ENCODE measurements at regions not wholly inside any gene's neighbourhood (a gene's known extent, or its start where the extent isn't known, plus 50 kb on each side); places are given as distances from the start of the nearest gene placed in this dataset.

DNA sequence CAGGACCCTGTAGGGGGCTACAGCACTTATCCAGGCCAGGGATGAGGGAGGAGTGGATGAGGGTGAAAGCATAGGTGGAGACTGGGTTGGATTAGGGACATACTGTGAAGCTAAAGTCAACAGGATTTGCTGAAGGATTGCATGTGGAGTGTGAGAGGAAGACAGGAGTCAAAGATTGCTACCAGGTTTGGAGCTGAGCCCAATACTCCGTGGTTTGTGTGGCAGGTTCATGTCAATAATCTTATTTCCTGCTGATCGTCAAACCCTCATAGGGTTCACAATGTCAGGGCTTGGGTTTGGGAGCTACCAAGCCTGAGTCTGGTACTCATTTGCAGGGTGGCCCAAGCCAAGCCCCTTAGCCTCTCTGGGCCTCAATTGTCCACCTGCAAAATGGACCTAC is 77.1 kb upstream of the PLXNC1 start:
- no peak for DNase-seq

- no peak for DNase-seq
Observed at GRCh38 chr12:94073441-94074051, 74.8 kb upstream of the PLXNC1 start.

GRCh38 chr12:94074216-94074979 is 74.0 kb upstream of the PLXNC1 start:
- DNase-seq = no peak

DNA sequence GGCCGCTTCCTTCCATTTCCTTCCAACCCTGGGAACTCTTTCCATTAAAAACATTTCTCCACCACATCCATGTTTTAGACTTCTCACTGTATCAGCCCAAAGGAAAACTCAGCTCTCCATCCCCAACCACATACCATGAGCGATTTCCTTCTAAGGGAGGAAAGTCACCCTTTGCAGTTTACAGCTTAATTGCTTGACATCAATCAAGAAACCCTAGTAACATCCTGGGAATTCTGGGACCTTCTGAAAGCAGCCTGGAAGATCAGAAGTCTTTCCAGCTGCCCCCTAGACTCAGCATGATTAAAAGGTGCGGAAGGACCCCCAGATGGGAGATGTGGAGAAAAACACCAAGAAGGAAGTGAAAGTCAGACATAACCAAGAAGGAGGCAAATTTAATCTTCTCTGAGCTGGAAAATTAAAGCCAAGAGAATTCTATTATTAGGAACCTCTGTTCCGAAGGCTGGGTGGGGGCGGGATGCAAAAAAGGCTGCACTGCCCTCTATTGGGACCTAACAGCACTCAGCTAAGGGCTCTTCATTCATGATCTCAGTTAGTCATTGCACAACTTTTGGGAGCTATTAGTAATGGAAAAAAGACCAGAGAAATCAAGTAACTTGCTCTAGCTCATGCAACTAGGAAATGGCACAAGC is 73.3 kb upstream of the PLXNC1 start:
- DNase-seq = no peak

GRCh38 chr12:94077209-94077608 is 71.2 kb upstream of the PLXNC1 start:
- no peak for DNase-seq

DNA sequence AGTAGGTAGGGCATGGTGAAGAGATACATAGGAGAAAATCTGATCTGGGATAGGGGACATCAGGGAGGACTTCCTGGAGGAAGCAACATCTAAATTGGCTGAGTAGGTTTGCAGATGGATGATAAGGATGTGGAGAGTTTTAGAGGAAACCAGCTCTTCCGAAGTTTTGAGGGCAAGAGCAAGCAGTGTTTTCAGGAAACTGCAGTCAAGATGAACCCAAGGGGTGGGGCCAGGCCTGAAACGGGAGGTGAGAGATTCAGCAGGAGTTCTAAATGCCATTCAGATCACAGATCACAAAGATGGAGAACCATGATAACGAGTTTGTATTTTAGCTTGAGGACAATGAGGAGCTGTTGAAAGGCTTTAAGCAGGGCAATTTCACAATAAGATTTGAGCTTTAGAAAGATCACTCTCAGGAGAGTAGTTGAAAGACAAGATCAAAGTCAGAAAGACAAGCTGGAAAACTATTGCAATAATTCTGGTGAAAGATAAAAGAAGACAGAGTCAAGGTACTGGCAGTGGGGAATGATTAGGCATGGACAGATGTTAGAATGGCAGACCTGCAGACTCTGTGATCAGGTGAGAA is 70.1 kb upstream of the PLXNC1 start:
- no peak for DNase-seq

GRCh38 chr12:94078736-94079509 is 69.5 kb upstream of the PLXNC1 start:
- DNase-seq = no peak

- no peak for DNase-seq
Observed at GRCh38 chr12:94079566-94080340, 68.6 kb upstream of the PLXNC1 start.

DNA sequence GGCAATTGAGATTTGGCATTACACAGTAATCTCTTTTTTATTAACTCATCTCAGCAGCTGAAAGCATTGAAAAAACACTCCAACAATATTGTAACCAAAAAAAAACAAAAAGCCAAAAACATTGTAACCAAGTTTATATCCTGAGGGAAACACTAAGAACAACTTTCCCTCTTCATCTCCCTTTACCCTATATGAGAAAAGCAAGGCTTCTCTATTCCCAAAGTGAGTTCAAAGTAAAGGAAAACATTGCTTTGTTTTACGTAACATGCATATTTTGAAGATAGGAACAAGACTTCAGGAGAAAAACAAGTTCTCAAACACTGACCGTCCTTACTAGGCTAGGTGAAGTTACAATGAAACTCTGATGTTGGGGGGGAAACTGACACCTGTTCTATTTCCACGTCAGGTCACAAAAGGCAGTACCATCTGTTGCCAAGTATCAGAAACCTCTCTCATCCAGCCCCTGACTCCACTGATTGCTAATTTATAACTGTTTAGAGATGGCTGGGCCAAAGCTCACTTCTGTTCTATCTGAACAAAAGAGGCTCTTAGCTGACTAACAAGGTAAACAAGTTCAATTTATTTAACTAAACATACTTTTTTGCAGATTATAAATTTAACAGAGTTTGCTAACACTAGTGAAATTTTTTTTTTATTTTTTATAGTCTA is 67.9 kb upstream of the PLXNC1 start:
- no peak for DNase-seq

GRCh38 chr12:94082690-94083089 is 65.7 kb upstream of the PLXNC1 start:
- no peak for DNase-seq

- no peak for DNase-seq
Observed at GRCh38 chr12:94089891-94090290, 58.5 kb upstream of the PLXNC1 start.

DNA sequence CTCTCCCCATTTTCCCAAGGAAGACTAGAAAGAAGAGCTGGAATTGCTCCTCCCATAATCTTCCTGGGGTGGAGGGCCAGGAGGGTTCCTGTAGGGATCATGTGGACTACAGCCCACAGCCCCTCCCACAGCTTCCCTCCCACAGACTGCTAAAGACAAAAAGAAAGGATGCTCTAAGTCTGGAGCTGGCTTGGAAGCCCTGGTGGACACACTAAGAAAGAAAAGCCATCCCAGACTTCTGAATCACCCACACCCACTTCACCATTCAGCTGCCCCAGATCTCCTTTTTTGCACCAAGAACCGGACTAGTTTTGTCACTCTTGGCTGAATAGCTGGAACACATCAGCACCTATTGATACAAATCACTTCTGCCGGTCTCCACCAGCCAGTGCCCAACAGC is 56.8 kb upstream of the PLXNC1 start:
- DNase-seq = no peak

GRCh38 chr12:94092516-94093241 is 55.7 kb upstream of the PLXNC1 start:
- DNase-seq = no peak

GRCh38 chr12:94094700-94095099 is 53.7 kb upstream of the PLXNC1 start:
- no peak for DNase-seq

DNA sequence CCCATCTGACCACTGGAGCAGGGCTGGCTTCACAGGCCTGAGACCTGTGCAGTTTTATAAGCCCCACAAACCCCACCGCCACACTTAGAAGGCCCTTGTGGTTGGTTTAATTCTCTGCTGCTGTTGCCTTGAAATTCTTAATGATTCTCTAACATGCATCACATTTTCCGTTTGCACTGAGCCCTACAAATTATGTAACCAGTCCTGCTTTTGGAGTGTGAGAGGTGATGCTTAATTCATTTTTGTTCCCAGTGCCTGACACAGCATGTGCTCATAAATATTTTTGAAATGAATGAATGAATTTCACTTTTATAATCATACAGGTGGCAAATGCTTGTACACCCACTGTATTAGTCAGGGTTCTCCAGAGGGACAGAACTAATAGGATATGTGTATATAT is 52.8 kb upstream of the PLXNC1 start:
- DNase-seq = no peak

DNA sequence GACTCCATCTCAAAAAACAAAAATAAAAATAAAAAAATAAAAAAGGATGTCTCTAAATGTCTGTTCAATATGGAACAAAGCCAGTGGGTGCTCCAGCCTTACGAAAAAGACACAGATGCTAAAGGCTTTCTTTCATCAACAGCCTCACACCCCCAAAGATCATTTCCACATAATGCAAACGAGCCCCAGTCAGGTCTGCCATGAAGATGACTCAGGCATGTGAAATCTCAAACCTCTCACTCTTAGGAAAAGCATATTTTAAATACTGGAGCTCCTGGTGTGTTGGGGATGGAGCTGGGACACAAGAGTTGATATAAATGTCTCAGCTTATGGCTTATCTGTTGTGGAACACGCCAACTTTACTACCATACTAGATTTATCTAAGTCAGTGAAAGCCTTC is 49.9 kb upstream of the PLXNC1 start:
- DNase-seq = no peak
